NB4 (cell line): ENCODE measurements at regions not wholly inside any gene's neighbourhood (a gene's known extent, or its start where the extent isn't known, plus 50 kb on each side); places are given as distances from the start of the nearest gene placed in this dataset.

Experiments
- CTCF ChIP-seq: IDR thresholded peaks from one replicate; pipeline ENCODE4 v1.5.1; 2012; ENCODE audit warnings: low read depth, low read length
- MYC ChIP-seq: IDR thresholded peaks from 2 replicates; pipeline ENCODE4 v1.6.1; 2011; ENCODE audit warnings: low read depth, low read length
- POLR2A ChIP-seq: IDR thresholded peaks from 2 replicates; pipeline ENCODE4 v1.6.1; 2011; ENCODE audit warnings: mild to moderate bottlenecking; ENCODE audit not compliant: insufficient read length; ENCODE audit errors: extremely low read depth
- TF ChIP-seq, protein P1 (sequence below): IDR thresholded peaks from 2 replicates; pipeline ENCODE4 v1.6.1; 2011; ENCODE audit warnings: low read depth, low read length

DNA sequence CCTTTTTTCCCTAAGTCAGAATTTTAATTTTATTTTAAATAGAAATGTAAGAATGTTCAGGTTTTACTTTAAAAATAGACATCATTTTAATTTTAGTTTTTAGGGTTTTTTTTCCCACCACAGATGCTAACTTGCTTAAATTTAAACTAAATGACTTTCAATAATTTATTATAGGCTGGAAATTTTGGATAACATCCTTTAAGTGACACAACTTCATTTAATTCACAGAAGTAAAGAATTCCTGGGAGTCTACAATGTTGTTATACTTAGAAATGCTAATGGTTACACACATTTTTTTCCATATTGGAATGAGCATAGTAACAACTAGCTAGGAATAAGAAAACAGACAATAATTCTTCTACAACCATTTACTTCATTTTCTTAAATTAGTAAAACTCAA lies 90.5 kb upstream of the PDE10A start:
- TF ChIP-seq CTCF (no peak), POLR2A (no peak), MYC (no peak)
- TF ChIP-seq, protein P1, sequence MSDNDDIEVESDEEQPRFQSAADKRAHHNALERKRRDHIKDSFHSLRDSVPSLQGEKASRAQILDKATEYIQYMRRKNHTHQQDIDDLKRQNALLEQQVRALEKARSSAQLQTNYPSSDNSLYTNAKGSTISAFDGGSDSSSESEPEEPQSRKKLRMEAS: no peak
